Fibroblast of pulmonary artery (primary cell): ENCODE measurements at regions not wholly inside any gene's neighbourhood (a gene's known extent, or its start where the extent isn't known, plus 50 kb on each side); places are given as distances from the start of the nearest gene placed in this dataset.

Experiments used
- DNase-seq: peaks from one replicate; pipeline ENCODE4 v3.0.0-alpha.2; 2010; ENCODE audit warnings: low read depth
- H3K4me3 ChIP-seq: replicated peaks from 2 replicates; pipeline ENCODE4 v1.5.1; 2011; ENCODE audit warnings: low read depth, mild to moderate bottlenecking, control low read depth, low read length, moderate library complexity
- CTCF ChIP-seq: IDR thresholded peaks from 2 replicates; pipeline ENCODE4 v1.5.1; 2011; ENCODE audit warnings: mild to moderate bottlenecking, control low read depth, low read length, inconsistent platforms; ENCODE audit errors: missing control alignments

GRCh38 chr14:97452314-97452713 lies 655.1 kb downstream of the VRK1 start:
- DNase-seq, result no peak
- H3K4me3 ChIP-seq, result no peak overlapping the region
- TF ChIP-seq CTCF, result no peak

- DNase-seq, result no peak
- TF ChIP-seq CTCF, result no peak
- no peak overlapping the region for H3K4me3 ChIP-seq
Observed at GRCh38 chr14:97453991-97454390, 656.8 kb downstream of the VRK1 start.

GRCh38 chr14:97456462-97456861 lies 659.3 kb downstream of the VRK1 start:
- H3K4me3 ChIP-seq, result no peak overlapping the region
- no peak for TF ChIP-seq CTCF
- no peak for DNase-seq

GRCh38 chr14:97456958-97457357 lies 659.8 kb downstream of the VRK1 start:
- no peak for TF ChIP-seq CTCF
- no peak overlapping the region for H3K4me3 ChIP-seq
- no peak for DNase-seq

- TF ChIP-seq CTCF, result no peak
- H3K4me3 ChIP-seq, result no peak overlapping the region
- no peak for DNase-seq
Observed at GRCh38 chr14:97457575-97458085, 660.4 kb downstream of the VRK1 start.

GRCh38 chr14:97458255-97458654 lies 661.1 kb downstream of the VRK1 start:
- no peak overlapping the region for H3K4me3 ChIP-seq
- no peak for TF ChIP-seq CTCF
- no peak for DNase-seq
